Left lung (tissue), 4 donors: ENCODE measurements at regions not wholly inside any gene's neighbourhood (a gene's known extent, or its start where the extent isn't known, plus 50 kb on each side); places are given as distances from the start of the nearest gene placed in this dataset.

Source experiments
- ATAC-seq: fragments of 200-7000 bp; cut with Tn5 transposase; one replicate; pipeline ENCODE4 v1.9.1; 2020; ENCODE audit warnings: moderate library complexity
- DNase-seq, 4 donors: peaks; one replicate each; pipeline ENCODE4 v3.0.0-alpha.2; 2013 to 2020
- H3K27ac ChIP-seq, 2 donors: fragments of 200-600 bp; sonication (generic) in 1 of 2; one replicate each; pipeline versions ENCODE4 v1.5.0 to v1.8.0; 2020 to 2021
- H3K27me3 ChIP-seq, 2 donors: fragments of 200-600 bp; sonication (generic) in 1 of 2; one replicate each; pipeline versions ENCODE4 v1.5.0 to v1.8.0; 2020 to 2021
- H3K36me3 ChIP-seq, 2 donors: fragments of 200-600 bp; sonication (generic) in 1 of 2; one replicate each; pipeline versions ENCODE4 v1.5.0 to v1.8.0; 2020 to 2021
- H3K4me1 ChIP-seq, 2 donors: fragments of 200-600 bp; one replicate each; pipeline ENCODE4 v1.8.0; 2021
- H3K4me3 ChIP-seq, 2 donors: fragments of 200-600 bp; sonication (generic) in 1 of 2; one replicate each; pipeline versions ENCODE4 v1.5.0 to v1.8.0; 2020 to 2021; ENCODE audit warnings: mild to moderate bottlenecking in 1 of 2
- H3K9me3 ChIP-seq, 2 donors: fragments of 200-600 bp; sonication (generic) in 1 of 2; one replicate each; pipeline versions ENCODE4 v1.5.0 to v1.8.0; 2020 to 2021
- CTCF ChIP-seq, 2 donors: fragments of 200-600 bp; sonication (generic) in 1 of 2; IDR thresholded peaks; one replicate each; pipeline versions ENCODE4 v1.5.0 to v1.8.0; 2021; ENCODE audit warnings: antibody characterized with exemption in 2 of 2
- intact Hi-C, 2 donors: fragments of 100-400 bp; cut with DNase I; formaldehyde crosslinking; loops; one replicate each; pipeline versions ENCODE4 v1.11.2 to v1.14.2; 2022
- donor health status: DM: no; HTN: yes; CAD: no.
- donor health status: DM: no; HTN: no; CAD: no.

- DNase-seq = peak in 2 of 4 donors; percentile 57 to 70
- ATAC-seq = peak; percentile 27
- no peaks in the 10 kb centered on the region for H3K9me3 ChIP-seq
- no peaks in the 10 kb centered on the region for H3K27me3 ChIP-seq
- no peaks in the 10 kb centered on the region for H3K36me3 ChIP-seq
- TF ChIP-seq CTCF (IDR thresholded peaks at IDR 0.05) = no peak
- intact Hi-C loops = no loop called here
- no peak overlapping the region for H3K4me3 ChIP-seq
- H3K27ac ChIP-seq = no peak overlapping the region
- no peaks in the 10 kb centered on the region for H3K4me1 ChIP-seq
These were observed 851.7 kb upstream of the PCDH10 start for GRCh38 chr4:132297346-132297745.

- Histone ChIP-seq H3K27ac (no peak overlapping the region), H3K27me3 (no peaks in the 10 kb centered on the region), H3K9me3 (no peaks in the 10 kb centered on the region), H3K36me3 (no peaks in the 10 kb centered on the region), H3K4me1 (no peaks in the 10 kb centered on the region), H3K4me3 (no peak overlapping the region)
- no peak for TF ChIP-seq CTCF (IDR thresholded peaks at IDR 0.05)
- no peak for ATAC-seq
- peak in 2 of 4 donors; percentile 74 to 76 for DNase-seq
- intact Hi-C loops = no loop called here
These were observed 849.3 kb upstream of the PCDH10 start for GRCh38 chr4:132299841-132300240.

- TF ChIP-seq CTCF (IDR thresholded peaks at IDR 0.05) = no peak
- Histone ChIP-seq H3K27me3 (no peaks in the 10 kb centered on the region), H3K36me3 (no peaks in the 10 kb centered on the region), H3K4me1 (no peaks in the 10 kb centered on the region), H3K4me3 (no peak overlapping the region), H3K27ac (no peak overlapping the region), H3K9me3 (no peaks in the 10 kb centered on the region)
- intact Hi-C loops = no loop called here
- no peak for DNase-seq
- ATAC-seq = no peak
These were observed 836.6 kb upstream of the PCDH10 start for GRCh38 chr4:132312521-132312920.

- DNase-seq = no peak
- no peak for ATAC-seq
- Histone ChIP-seq H3K27ac (no peak overlapping the region), H3K36me3 (no peaks in the 10 kb centered on the region), H3K4me3 (no peak overlapping the region), H3K9me3 (no peaks in the 10 kb centered on the region), H3K4me1 (no peaks in the 10 kb centered on the region), H3K27me3 (no peaks in the 10 kb centered on the region)
- no peak for TF ChIP-seq CTCF (IDR thresholded peaks at IDR 0.05)
- intact Hi-C loops = no loop called here
These were observed 835.2 kb upstream of the PCDH10 start for GRCh38 chr4:132313852-132314251.

- H3K4me1 ChIP-seq = no peaks in the 10 kb centered on the region
- no peaks in the 10 kb centered on the region for H3K36me3 ChIP-seq
- no peak for ATAC-seq
- no peak overlapping the region for H3K4me3 ChIP-seq
- H3K27me3 ChIP-seq = no peaks in the 10 kb centered on the region
- DNase-seq = no peak
- intact Hi-C loops = no loop called here
- no peak for TF ChIP-seq CTCF (IDR thresholded peaks at IDR 0.05)
- no peak overlapping the region for H3K27ac ChIP-seq
- H3K9me3 ChIP-seq = no peaks in the 10 kb centered on the region
These were observed 832.4 kb upstream of the PCDH10 start for GRCh38 chr4:132316738-132317137.
